Gastroesophageal sphincter (tissue), 3 donors: ENCODE measurements at regions not wholly inside any gene's neighbourhood (a gene's known extent, or its start where the extent isn't known, plus 50 kb on each side); places are given as distances from the start of the nearest gene placed in this dataset.

ENCODE experiments used
- CTCF ChIP-seq, 4 experiments: fragments of 200-600 bp in 2 of 4; fragments of 450-650 bp in 2 of 4; sonication (generic) in 1 of 4; IDR thresholded peaks; one replicate each; pipeline ENCODE4 v1.5.1; 2017 to 2019; ENCODE audit warnings: antibody characterized with exemption in 4 of 4, mild to moderate bottlenecking in 2 of 4, moderate library complexity in 2 of 4
- EP300 ChIP-seq: sonication (generic); formaldehyde crosslinking; IDR thresholded peaks from one replicate; pipeline ENCODE4 v1.6.1; 2017; ENCODE audit warnings: antibody characterized with exemption, mild to moderate bottlenecking
- POLR2A ChIP-seq, 2 donors: fragments of 450-650 bp; IDR thresholded peaks; one replicate each; pipeline ENCODE4 v1.6.1; 2017; ENCODE audit warnings: antibody characterized with exemption in 2 of 2, mild to moderate bottlenecking in 2 of 2, moderate library complexity in 1 of 2

DNA sequence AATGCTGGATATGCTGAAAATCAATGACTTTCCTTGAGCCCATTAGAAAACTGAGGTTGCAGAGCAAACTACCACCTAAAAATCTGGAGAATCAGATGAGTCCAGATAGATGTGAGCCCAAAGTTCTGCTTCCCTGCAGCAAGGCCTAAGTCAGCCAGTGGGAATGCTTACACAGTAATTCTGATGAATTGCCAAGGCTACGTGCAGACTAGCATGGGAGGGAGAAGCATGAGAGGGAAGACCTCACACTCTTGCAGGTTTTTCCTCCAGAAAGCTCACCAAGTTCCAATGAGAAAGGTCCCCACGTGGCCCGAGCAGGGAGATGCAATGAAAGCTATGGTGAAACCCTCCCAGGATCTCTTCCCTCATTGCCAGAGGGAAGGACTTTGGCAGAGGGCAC, 104.8 kb upstream of the SIRPA start:
- TF ChIP-seq POLR2A (IDR thresholded peaks at IDR 0.05), result no peak
- no peak for TF ChIP-seq CTCF (IDR thresholded peaks at IDR 0.05)
- TF ChIP-seq EP300, result no peak
